GM12865 (cell line): ENCODE measurements at regions not wholly inside any gene's neighbourhood (a gene's known extent, or its start where the extent isn't known, plus 50 kb on each side); places are given as distances from the start of the nearest gene placed in this dataset.
A peak's percentile ranks its signal among the peaks of the same experiment; 100 is the strongest.

Source experiments
- DNase-seq: peaks from one replicate; pipeline ENCODE4 v3.0.0; 2010; ENCODE audit warnings: low read depth
- H3K4me3 ChIP-seq: 2 replicates; pipeline ENCODE4 v1.5.1; 2011; ENCODE audit warnings: mild to moderate bottlenecking, low read depth, low read length, control low read depth
- TF ChIP-seq, protein P1 (sequence below): IDR thresholded peaks from 2 replicates; pipeline ENCODE4 v1.5.1; 2011; ENCODE audit warnings: low read length, control low read depth, low read depth, inconsistent platforms; ENCODE audit not compliant: insufficient read depth; ENCODE audit errors: missing control alignments

DNA sequence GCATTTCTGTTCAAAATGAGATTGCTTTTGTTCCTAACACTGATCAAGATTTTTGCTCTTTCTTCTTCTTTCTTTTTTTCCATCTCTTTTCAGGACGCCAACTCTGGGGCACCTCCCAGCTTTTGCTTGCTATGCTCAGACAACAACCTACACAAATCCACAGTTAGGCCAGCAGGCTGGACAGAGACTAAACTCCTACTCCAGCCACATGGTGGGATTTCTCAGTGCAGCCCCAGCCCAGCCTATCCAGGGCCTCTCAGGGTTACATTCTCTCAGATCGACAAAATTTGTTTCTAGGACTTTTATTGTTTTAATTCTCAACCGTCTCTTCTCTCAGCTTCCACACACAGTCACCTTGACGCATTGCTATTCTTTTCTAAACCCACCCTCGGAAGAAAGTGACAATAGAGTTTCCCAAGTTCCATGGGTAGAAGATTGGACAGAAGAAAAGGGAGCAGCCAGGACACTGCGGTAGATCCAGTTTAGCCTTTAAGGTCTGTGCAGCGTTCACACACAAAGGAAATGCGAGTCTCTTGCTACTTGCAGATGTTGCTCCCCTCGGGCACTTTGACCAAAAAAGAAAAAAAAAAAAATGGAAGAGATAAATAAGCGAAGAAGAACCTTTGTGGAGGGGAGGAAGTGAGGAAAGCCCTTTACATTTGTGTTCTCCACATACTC, 588.6 kb upstream of the GRAMD2B start:
- H3K4me3 ChIP-seq = no peak overlapping the region
- TF ChIP-seq, protein P1, sequence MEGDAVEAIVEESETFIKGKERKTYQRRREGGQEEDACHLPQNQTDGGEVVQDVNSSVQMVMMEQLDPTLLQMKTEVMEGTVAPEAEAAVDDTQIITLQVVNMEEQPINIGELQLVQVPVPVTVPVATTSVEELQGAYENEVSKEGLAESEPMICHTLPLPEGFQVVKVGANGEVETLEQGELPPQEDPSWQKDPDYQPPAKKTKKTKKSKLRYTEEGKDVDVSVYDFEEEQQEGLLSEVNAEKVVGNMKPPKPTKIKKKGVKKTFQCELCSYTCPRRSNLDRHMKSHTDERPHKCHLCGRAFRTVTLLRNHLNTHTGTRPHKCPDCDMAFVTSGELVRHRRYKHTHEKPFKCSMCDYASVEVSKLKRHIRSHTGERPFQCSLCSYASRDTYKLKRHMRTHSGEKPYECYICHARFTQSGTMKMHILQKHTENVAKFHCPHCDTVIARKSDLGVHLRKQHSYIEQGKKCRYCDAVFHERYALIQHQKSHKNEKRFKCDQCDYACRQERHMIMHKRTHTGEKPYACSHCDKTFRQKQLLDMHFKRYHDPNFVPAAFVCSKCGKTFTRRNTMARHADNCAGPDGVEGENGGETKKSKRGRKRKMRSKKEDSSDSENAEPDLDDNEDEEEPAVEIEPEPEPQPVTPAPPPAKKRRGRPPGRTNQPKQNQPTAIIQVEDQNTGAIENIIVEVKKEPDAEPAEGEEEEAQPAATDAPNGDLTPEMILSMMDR = no peak
- DNase-seq = no peak

DNA sequence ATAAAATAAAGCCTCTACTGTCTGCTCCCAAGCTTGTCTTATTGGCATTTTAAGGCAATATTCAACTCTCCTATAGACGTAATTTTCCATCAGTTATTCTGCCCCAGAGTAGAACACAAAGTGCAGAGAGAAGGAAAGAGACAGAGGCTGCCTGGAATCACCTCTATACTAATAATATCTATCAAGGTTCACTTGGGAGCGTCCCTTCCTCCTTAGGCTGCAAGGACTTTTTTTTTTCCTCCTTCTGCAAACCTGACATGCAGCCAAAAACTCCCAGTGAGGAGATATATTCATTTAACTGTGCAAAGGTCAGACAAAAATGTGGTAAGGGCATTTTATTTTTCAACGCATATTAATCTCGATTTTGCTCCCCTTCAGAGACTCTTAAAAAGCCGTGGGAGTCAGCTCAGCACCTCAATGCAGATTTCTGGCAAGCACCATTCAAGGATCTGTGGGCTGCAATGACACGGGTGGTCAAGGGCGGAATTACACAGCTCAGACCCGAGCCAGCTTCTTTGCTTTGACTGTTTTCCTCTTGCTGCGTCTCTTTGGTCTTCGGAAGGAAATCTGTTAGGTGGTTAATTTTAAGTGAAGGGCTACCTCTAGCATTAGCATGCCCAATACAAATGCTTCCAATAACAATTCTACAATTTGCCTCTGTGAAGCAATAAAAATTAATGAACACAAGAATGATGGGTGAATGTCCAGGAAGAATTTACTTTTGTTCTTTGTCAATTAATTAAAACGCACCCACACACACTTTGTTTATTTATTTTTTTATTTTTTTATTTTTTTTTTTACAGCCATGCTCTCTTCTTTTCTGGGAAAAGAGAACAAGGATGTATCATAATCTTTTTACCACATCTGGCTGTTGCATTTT, 587.7 kb upstream of the GRAMD2B start:
- TF ChIP-seq, protein P1 = peak; percentile 63
- H3K4me3 ChIP-seq = no peak overlapping the region
- DNase-seq = peak; percentile 57

DNA sequence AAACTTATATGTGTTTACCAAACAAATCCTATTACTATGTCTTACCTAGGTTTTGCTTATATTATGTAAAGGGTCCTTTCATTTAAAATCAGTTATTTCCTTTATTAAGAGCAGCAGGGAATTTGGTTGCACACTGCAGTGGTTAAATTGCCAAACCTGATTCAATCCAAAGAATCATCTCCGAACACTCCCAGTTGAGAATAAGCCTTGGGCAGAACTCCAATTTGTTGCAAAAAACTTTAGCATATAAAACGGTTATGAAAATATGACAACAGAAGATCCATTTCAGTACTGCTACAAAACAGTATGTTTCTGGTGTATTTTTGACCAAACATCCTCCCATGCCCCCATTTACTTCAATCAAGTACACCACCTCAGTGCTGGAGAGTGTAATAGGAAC, 587.0 kb upstream of the GRAMD2B start:
- DNase-seq = no peak
- TF ChIP-seq, protein P1 = no peak
- H3K4me3 ChIP-seq = no peak overlapping the region

DNA sequence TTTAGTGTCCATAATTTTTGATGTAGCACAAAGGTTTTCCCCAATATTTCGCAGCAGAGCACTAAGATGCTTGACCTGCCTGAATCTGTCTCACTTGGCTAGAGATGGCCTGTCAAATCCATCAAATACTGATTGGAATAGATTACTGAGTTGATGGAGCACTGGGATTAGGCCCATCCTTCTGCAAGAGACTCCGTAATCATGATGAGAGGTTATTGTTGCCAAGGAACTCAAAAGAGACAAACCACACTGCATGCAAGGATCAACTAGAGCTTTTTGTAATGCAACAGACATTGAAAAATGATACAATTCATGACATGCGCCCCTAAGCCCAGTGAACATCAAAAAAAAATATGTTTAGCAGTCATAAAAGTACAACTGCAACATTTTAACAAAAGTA, 585.3 kb upstream of the GRAMD2B start:
- no peak for DNase-seq
- no peak overlapping the region for H3K4me3 ChIP-seq
- TF ChIP-seq, protein P1 = no peak

DNA sequence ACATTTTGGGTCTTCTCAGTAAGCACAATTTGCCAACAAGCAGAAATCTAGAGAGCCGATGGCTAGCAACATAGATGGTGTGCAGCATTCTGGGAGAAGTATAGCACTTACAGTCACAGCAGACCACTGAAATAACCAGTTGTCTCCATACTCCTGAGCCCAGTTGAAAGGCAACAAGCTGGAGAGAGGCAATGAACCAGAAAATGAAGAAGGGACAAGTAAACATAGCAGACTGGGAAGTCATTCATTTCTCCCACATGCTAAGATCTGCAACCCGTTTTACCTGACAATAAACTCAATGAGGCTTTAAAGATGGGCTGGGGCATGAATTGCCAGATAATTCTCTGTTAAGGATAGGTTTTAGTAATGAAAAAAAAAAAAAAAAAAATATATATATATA, 575.6 kb upstream of the GRAMD2B start:
- TF ChIP-seq, protein P1 = no peak
- no peak overlapping the region for H3K4me3 ChIP-seq
- DNase-seq = no peak

DNA sequence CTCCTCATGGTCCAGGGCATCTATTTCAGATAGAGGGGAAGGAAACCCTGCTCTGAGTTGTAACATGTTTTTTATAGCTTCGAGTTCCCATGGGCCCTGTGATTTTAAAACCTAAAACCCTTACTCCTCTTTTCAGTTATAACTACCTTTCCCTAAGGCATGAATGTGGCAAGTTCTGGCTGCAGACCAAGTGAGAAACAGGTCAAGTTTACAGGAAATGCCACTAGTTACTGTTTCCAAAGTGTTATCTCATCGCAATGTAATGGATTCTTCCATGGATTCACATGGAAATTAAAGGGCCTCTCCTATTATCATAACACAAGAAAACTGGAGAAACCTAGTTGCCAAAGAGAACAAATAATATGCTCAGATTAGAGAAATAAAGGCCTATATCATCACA, 574.5 kb upstream of the GRAMD2B start:
- TF ChIP-seq, protein P1 = no peak
- DNase-seq = no peak

More for the DNA sequence above, 574.5 kb upstream of the GRAMD2B start:
- no peak overlapping the region for H3K4me3 ChIP-seq
